ENCODE measurements at regions not wholly inside any gene's neighbourhood (a gene's known extent, or its start where the extent isn't known, plus 50 kb on each side); places are given as distances from the start of the nearest gene placed in this dataset.

GRCh38 chr4:102440498-102440897 lies 60.7 kb upstream of the NFKB1 start:
- no peak for DNase-seq (ENCODE audit: low read depth)

DNA sequence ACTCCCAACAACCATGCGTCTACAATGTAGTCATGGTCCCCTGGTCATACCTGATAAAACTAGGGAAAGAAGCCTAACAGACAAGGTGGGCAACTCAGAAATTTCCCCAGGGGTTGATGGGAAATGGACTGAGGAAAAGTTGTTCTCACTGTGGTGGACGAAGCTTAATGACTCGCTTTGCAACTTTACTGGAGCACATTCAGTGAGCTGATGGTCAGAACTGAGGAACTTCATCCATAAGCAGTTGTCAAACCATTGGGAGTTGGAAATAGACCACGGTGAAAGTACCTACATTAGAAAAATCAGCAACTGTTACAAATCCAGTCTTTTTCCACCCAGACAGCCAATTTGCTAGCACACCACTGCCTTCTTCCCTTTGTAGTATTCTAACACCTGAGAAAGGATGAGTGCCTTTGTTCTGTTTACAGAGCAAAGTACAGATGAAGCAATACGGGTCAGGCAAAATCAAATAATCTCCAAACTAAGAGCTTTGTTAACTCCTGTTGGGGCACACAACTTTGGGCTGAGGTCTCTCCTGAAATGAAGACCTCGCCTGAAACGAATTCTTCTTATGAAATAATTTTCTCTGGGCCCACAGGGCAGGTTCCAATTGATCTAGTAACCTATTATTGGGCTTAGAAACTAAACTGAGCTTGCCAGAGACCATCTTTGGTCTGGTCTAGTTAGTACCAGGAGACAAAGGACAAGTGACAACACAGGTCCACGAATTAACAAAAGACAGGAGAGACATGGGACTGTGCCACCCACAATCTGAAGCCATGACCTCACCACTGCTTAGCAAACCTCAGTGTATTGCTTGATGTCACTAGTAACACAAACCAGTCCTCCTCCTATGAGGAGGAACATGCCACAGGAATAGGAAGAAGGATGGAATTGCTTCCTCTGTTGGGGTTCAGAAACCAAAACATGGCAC lies 58.9 kb upstream of the NFKB1 start:
- DNase-seq (ENCODE audit: low read depth), result no peak

DNA sequence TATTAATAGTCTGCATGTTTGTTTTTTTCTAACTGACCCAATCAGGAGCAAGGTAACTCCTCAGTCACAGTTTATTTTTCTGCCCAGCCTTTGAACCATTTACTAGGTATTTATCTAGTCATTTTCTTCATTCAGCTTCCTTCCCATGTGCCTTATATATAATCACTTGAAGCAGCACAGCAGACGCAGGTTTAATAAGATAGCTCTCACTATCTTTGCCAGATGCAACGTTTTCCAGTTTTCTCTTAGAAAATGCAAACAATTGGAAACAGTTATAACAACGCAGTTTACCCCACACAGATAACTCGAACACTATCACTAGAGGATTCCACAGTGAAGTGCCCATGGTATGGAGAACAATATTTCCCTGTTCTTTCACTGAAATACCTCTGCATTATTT lies 56.4 kb upstream of the NFKB1 start:
- DNase-seq (ENCODE audit: low read depth), result no peak

DNA sequence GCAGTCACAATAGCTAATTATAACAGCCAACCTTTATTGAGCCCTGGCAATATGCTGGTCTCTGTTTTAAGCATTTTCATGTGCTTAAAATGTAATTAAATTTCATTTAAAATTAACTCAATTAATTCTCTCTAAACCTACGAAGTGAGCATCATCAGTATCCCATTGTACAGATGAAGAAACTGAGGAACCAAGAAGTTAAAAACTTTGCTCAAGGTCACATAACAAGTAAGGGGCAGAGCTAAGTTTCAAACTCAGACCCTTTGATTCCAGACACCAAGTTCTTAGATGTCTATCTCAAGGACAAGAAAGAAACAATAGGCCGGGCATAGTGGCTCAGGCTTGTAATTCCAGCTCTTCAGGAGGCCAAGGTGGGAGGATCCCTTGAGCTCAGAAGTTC lies 55.9 kb upstream of the NFKB1 start:
- no peak for DNase-seq (ENCODE audit: low read depth)

GRCh38 chr4:102447413-102447812 lies 53.7 kb upstream of the NFKB1 start:
- DNase-seq (ENCODE audit: low read depth), result no peak

GRCh38 chr4:102449751-102450352 lies 51.3 kb upstream of the NFKB1 start:
- peak; percentile 62 for DNase-seq (ENCODE audit: low read depth)

DNA sequence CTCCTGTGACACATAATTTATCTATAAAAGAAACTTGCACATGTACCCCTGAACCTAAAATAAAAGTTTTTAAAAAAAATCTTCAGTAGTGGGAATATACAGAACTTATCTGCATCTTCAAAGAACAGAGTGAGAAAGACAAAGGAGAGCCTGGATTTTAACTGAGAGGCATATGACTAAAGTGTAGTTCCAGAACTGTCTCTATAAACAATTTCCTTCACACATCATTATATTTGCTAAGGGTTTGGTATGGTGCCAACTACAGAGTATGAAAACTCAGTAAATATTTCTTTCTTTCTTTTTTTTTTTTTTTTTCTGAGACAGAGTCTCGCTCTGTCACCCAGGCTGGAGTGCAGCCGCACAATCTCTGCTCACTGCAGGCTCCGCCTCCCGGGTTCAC lies 49.9 kb upstream of the NFKB1 start:
- no peak for DNase-seq (ENCODE audit: low read depth)
